MM.1S (cell line): ENCODE measurements at regions not wholly inside any gene's neighbourhood (a gene's known extent, or its start where the extent isn't known, plus 50 kb on each side); places are given as distances from the start of the nearest gene placed in this dataset.

ENCODE experiments used
- CTCF ChIP-seq: fragments of 300-600 bp; sonication (generic); IDR thresholded peaks from 2 replicates; pipeline ENCODE4 v1.5.1; 2016; ENCODE audit warnings: antibody characterized with exemption, low read length, mixed read lengths
- EZH2 ChIP-seq: fragments of 300-600 bp; sonication (generic); optimal IDR thresholded peaks from 2 replicates; pipeline ENCODE3; 2017; ENCODE audit warnings: low read depth, mild to moderate bottlenecking, antibody characterized with exemption, low read length, mixed read lengths

GRCh38 chr2:147174824-147175254 is 670.0 kb upstream of the ACVR2A start:
- no peak for TF ChIP-seq CTCF
- no peak for TF ChIP-seq EZH2
